Liver (tissue), 8 donors: ENCODE measurements at regions not wholly inside any gene's neighbourhood (a gene's known extent, or its start where the extent isn't known, plus 50 kb on each side); places are given as distances from the start of the nearest gene placed in this dataset.

Source experiments
- DNase-seq: peaks from one replicate; pipeline ENCODE4 v3.0.0-alpha.2; 2017; ENCODE audit warnings: low spot score
- H3K27ac ChIP-seq, 2 donors: one replicate each; pipeline ENCODE4 v1.7.0; 2013; ENCODE audit warnings: inconsistent platforms in 2 of 2, low read length in 2 of 2, control low read depth in 1 of 2, low read depth in 1 of 2, mild to moderate bottlenecking in 1 of 2
- H3K27me3 ChIP-seq, 4 donors: one replicate each; pipeline versions ENCODE4 v1.6.1 to v1.7.0; 2013; ENCODE audit warnings: low read length in 3 of 4, inconsistent platforms in 1 of 4, mild to moderate bottlenecking in 1 of 4, moderate library complexity in 1 of 4; ENCODE audit not compliant: control insufficient read depth in 4 of 4, insufficient read depth in 4 of 4
- H3K36me3 ChIP-seq, 4 donors: one replicate each; pipeline versions ENCODE4 v1.6.1 to v1.7.0; 2013; ENCODE audit warnings: low read length in 3 of 4, mild to moderate bottlenecking in 3 of 4, low read depth in 1 of 4, moderate library complexity in 1 of 4; ENCODE audit not compliant: control insufficient read depth in 4 of 4, insufficient read depth in 3 of 4
- H3K4me1 ChIP-seq, 4 donors: one replicate each; pipeline versions ENCODE4 v1.6.1 to v1.7.0; 2013; ENCODE audit warnings: low read length in 3 of 4, mild to moderate bottlenecking in 3 of 4, moderate library complexity in 1 of 4; ENCODE audit not compliant: control insufficient read depth in 4 of 4, insufficient read depth in 4 of 4
- H3K4me3 ChIP-seq, 3 donors: one replicate each; pipeline versions ENCODE4 v1.6.1 to v1.7.0; 2013; ENCODE audit warnings: low read length in 3 of 3, control low read depth in 1 of 3, low read depth in 1 of 3, mild to moderate bottlenecking in 1 of 3
- H3K9ac ChIP-seq, 2 donors: one replicate each; pipeline ENCODE4 v1.7.0; 2013; ENCODE audit warnings: low read length in 2 of 2, mild to moderate bottlenecking in 2 of 2, moderate library complexity in 2 of 2, control low read depth in 1 of 2, low read depth in 1 of 2
- H3K9me3 ChIP-seq, 4 donors: one replicate each; pipeline versions ENCODE4 v1.6.1 to v1.7.0; 2013; ENCODE audit warnings: low read length in 3 of 4; ENCODE audit not compliant: control insufficient read depth in 4 of 4
- EGR1 ChIP-seq, 2 donors: IDR thresholded peaks; 2 replicates each; pipeline ENCODE4 v1.6.1; 2016 to 2018; ENCODE audit warnings: antibody characterized with exemption in 2 of 2, low read depth in 2 of 2
- FOXA1 ChIP-seq: IDR thresholded peaks from 2 replicates; pipeline ENCODE4 v1.6.1; 2016; ENCODE audit warnings: antibody characterized with exemption
- FOXA2 ChIP-seq: IDR thresholded peaks from 2 replicates; pipeline ENCODE4 v1.6.1; 2016; ENCODE audit warnings: antibody characterized with exemption
- GABPA ChIP-seq, 2 donors: IDR thresholded peaks in 1 of 2; conservative IDR thresholded peaks in 1 of 2; 2 replicates each; pipeline ENCODE4 v1.6.1; 2016; ENCODE audit warnings: antibody characterized with exemption in 2 of 2, mild to moderate bottlenecking in 1 of 2, moderate library complexity in 1 of 2
- HNF4A ChIP-seq, 2 donors: conservative IDR thresholded peaks; 2 replicates each; pipeline ENCODE4 v1.6.1; 2016; ENCODE audit warnings: antibody characterized with exemption in 2 of 2, mild to moderate bottlenecking in 2 of 2
- HNF4G ChIP-seq: IDR thresholded peaks from 2 replicates; pipeline ENCODE4 v1.6.1; 2016; ENCODE audit warnings: antibody characterized with exemption
- JUND ChIP-seq, 2 donors: IDR thresholded peaks; 2 replicates each; pipeline ENCODE4 v1.6.1; 2016; ENCODE audit warnings: antibody characterized with exemption in 2 of 2
- MAX ChIP-seq: IDR thresholded peaks from 2 replicates; pipeline ENCODE4 v1.6.1; 2016; ENCODE audit warnings: antibody characterized with exemption
- NR2F2 ChIP-seq: IDR thresholded peaks from 2 replicates; pipeline ENCODE4 v1.6.1; 2016; ENCODE audit warnings: antibody characterized with exemption
- RAD21 ChIP-seq, 2 donors: IDR thresholded peaks; 2 replicates each; pipeline ENCODE4 v1.6.1; 2016; ENCODE audit warnings: antibody characterized with exemption in 2 of 2, mild to moderate bottlenecking in 2 of 2
- REST ChIP-seq: IDR thresholded peaks from 2 replicates; pipeline ENCODE4 v1.6.1; 2016; ENCODE audit warnings: antibody characterized with exemption, mild to moderate bottlenecking
- RXRA ChIP-seq, 2 donors: IDR thresholded peaks; 2 replicates each; pipeline ENCODE4 v1.6.1; 2017 to 2018; ENCODE audit warnings: antibody characterized with exemption in 2 of 2, mild to moderate bottlenecking in 1 of 2
- SP1 ChIP-seq: IDR thresholded peaks from 2 replicates; pipeline ENCODE4 v1.6.1; 2018; ENCODE audit warnings: antibody characterized with exemption, mild to moderate bottlenecking
- TAF1 ChIP-seq: conservative IDR thresholded peaks from 2 replicates; pipeline ENCODE4 v1.6.1; 2016; ENCODE audit warnings: antibody characterized with exemption, mild to moderate bottlenecking
- YY1 ChIP-seq: IDR thresholded peaks from 2 replicates; pipeline ENCODE4 v1.6.1; 2016; ENCODE audit warnings: antibody characterized with exemption, mild to moderate bottlenecking
- WGBS: extraction: QIAGEN DNeasy Blood & Tissue Kit; methylation state at CpG from one replicate; pipeline ENCODE4 v1.1.7; 2013; 5-methylcytosine and 5-hydroxymethylcytosine counted together
- TF ChIP-seq, protein P1 (sequence below): IDR thresholded peaks from 2 replicates; pipeline ENCODE4 v1.6.1; 2016; ENCODE audit warnings: antibody characterized with exemption
- TF ChIP-seq, protein P2 (sequence below): fragments of 150-350 bp; IDR thresholded peaks from 2 replicates; pipeline ENCODE4 v1.5.1; 2017; ENCODE audit warnings: improper control_type of control experiment, low read depth, low read length; ENCODE audit not compliant: missing input control
- TF ChIP-seq, protein P3 (sequence below): IDR thresholded peaks from 2 replicates; pipeline ENCODE4 v1.6.1; 2016; ENCODE audit warnings: antibody characterized with exemption
- donor health status: healthy.
- donor health status: healthy.
- donor health status: healthy.
- donor health status: healthy.
- donor health status: healthy.

- Histone ChIP-seq H3K4me3 (no peak overlapping the region), H3K27ac (no peak overlapping the region), H3K36me3 (no peaks in the 10 kb centered on the region), H3K9me3 (no peaks in the 10 kb centered on the region), H3K9ac (no peak overlapping the region), H3K4me1 (no peaks in the 10 kb centered on the region), H3K27me3 (no peaks in the 10 kb centered on the region)
- no peak for TF ChIP-seq JUND (IDR thresholded peaks at IDR 0.05)
- no peak for TF ChIP-seq RAD21 (IDR thresholded peaks at IDR 0.05)
- TF ChIP-seq EGR1 (IDR thresholded peaks at IDR 0.05; ENCODE audit: low read depth in 2 of 2) = no peak
- TF ChIP-seq, protein P1, sequence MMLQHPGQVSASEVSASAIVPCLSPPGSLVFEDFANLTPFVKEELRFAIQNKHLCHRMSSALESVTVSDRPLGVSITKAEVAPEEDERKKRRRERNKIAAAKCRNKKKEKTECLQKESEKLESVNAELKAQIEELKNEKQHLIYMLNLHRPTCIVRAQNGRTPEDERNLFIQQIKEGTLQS = no peak
- TF ChIP-seq HNF4G = no peak
- TF ChIP-seq REST = no peak
- TF ChIP-seq RXRA (IDR thresholded peaks at IDR 0.05) = no peak
- no peak for TF ChIP-seq SP1
- no peak for TF ChIP-seq FOXA2
- no peak for TF ChIP-seq GABPA (IDR thresholded peaks at IDR 0.05 in 1 of 2, conservative IDR thresholded peaks at IDR 0.05 in 1 of 2)
- TF ChIP-seq MAX = no peak
- no peak for TF ChIP-seq HNF4A (conservative IDR thresholded peaks at IDR 0.05)
- no peak for TF ChIP-seq YY1
- TF ChIP-seq, protein P2, sequence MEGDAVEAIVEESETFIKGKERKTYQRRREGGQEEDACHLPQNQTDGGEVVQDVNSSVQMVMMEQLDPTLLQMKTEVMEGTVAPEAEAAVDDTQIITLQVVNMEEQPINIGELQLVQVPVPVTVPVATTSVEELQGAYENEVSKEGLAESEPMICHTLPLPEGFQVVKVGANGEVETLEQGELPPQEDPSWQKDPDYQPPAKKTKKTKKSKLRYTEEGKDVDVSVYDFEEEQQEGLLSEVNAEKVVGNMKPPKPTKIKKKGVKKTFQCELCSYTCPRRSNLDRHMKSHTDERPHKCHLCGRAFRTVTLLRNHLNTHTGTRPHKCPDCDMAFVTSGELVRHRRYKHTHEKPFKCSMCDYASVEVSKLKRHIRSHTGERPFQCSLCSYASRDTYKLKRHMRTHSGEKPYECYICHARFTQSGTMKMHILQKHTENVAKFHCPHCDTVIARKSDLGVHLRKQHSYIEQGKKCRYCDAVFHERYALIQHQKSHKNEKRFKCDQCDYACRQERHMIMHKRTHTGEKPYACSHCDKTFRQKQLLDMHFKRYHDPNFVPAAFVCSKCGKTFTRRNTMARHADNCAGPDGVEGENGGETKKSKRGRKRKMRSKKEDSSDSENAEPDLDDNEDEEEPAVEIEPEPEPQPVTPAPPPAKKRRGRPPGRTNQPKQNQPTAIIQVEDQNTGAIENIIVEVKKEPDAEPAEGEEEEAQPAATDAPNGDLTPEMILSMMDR = no peak
- TF ChIP-seq FOXA1 = no peak
- TF ChIP-seq TAF1 = no peak
- TF ChIP-seq NR2F2 = no peak
- TF ChIP-seq, protein P3, sequence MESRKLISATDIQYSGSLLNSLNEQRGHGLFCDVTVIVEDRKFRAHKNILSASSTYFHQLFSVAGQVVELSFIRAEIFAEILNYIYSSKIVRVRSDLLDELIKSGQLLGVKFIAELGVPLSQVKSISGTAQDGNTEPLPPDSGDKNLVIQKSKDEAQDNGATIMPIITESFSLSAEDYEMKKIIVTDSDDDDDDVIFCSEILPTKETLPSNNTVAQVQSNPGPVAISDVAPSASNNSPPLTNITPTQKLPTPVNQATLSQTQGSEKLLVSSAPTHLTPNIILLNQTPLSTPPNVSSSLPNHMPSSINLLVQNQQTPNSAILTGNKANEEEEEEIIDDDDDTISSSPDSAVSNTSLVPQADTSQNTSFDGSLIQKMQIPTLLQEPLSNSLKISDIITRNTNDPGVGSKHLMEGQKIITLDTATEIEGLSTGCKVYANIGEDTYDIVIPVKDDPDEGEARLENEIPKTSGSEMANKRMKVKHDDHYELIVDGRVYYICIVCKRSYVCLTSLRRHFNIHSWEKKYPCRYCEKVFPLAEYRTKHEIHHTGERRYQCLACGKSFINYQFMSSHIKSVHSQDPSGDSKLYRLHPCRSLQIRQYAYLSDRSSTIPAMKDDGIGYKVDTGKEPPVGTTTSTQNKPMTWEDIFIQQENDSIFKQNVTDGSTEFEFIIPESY = no peak
- no peak for DNase-seq
- 83% methylated on average over 14 of the region's 14 CpGs for WGBS
These were observed 109.3 kb upstream of the ZNF516 start for GRCh38 chr18:76604108-76604934.
